IMR-90 (cell line): ENCODE measurements at regions not wholly inside any gene's neighbourhood (a gene's known extent, or its start where the extent isn't known, plus 50 kb on each side); places are given as distances from the start of the nearest gene placed in this dataset.
A peak's percentile ranks its signal among the peaks of the same experiment; 100 is the strongest.

Source experiments
- ATAC-seq: fragments of 200-7000 bp; cut with Tn5 transposase; 2 replicates; pipeline ENCODE4 v1.9.1; 2020; ENCODE audit warnings: low read depth, mild to moderate bottlenecking, moderate library complexity
- BruUV-seq: library from RNA; stranded (reverse); fragments of 400-500 nt; replicated peaks from 2 replicates; lab custom pipeline; 2021; lab: Mats Ljungman, UMichigan
- CTCF ChIA-PET: fragments of 300-600 bp; formaldehyde crosslinking; extraction: SDS; loops from one replicate; lab custom pipeline; 2021; ENCODE audit warnings: antibody characterized with exemption; lab: Yijun Ruan, JAX
- POLR2A ChIA-PET: fragments of 300-600 bp; sonication (Branson Sonifier 250); formaldehyde crosslinking; loops from one replicate; lab custom pipeline; 2022; ENCODE audit warnings: antibody characterized with exemption; ENCODE audit not compliant: unreplicated experiment; lab: Charles Lee
- DNase-seq: peaks from one replicate; pipeline ENCODE4 v3.0.0; 2013
- H2AFZ ChIP-seq: replicated peaks from 2 replicates; pipeline ENCODE3; 2013; ENCODE audit warnings: low read length, mild to moderate bottlenecking; ENCODE audit not compliant: poor library complexity
- H2AK5ac ChIP-seq: 2 replicates; pipeline ENCODE4 v1.6.1; 2013; ENCODE audit warnings: low read depth, low read length, inconsistent platforms
- H2AK9ac ChIP-seq: replicated peaks from 2 replicates; pipeline ENCODE3; 2013; ENCODE audit warnings: mild to moderate bottlenecking, low read depth, low read length, moderate library complexity; ENCODE audit not compliant: poor library complexity
- H2BK120ac ChIP-seq: 2 replicates; pipeline ENCODE4 v1.6.1; 2013; ENCODE audit warnings: low read depth, low read length, inconsistent platforms
- H2BK15ac ChIP-seq: 3 replicates; pipeline ENCODE4 v1.6.1; 2013; ENCODE audit warnings: low read depth, low read length, inconsistent platforms
- H2BK20ac ChIP-seq: 2 replicates; pipeline ENCODE4 v1.6.1; 2013; ENCODE audit warnings: low read depth, mild to moderate bottlenecking, inconsistent platforms, low read length, moderate library complexity
- H2BK5ac ChIP-seq: 2 replicates; pipeline ENCODE4 v1.6.1; 2013; ENCODE audit warnings: mild to moderate bottlenecking, low read depth, low read length, inconsistent platforms; ENCODE audit not compliant: poor library complexity, severe bottlenecking
- H3K14ac ChIP-seq: replicated peaks from 2 replicates; pipeline ENCODE4 v1.6.1; 2013; ENCODE audit warnings: low read depth, low read length, inconsistent platforms
- H3K18ac ChIP-seq: 2 replicates; pipeline ENCODE4 v1.6.1; 2013; ENCODE audit warnings: low read depth, low read length, control low read depth
- H3K23ac ChIP-seq: 2 replicates; pipeline ENCODE4 v1.6.1; 2013; ENCODE audit warnings: low read depth, low read length, inconsistent platforms
- H3K27ac ChIP-seq: 2 replicates; pipeline ENCODE4 v1.5.1; 2013; ENCODE audit warnings: mild to moderate bottlenecking, control low read depth, low read length; ENCODE audit not compliant: insufficient read depth
- H3K27me3 ChIP-seq: 2 replicates; pipeline ENCODE4 v1.6.1; 2013; ENCODE audit warnings: low read length; ENCODE audit not compliant: control insufficient read depth, insufficient read depth
- H3K36me3 ChIP-seq: 2 replicates; pipeline ENCODE4 v1.6.1; 2013; ENCODE audit warnings: low read length, mixed read lengths; ENCODE audit not compliant: control insufficient read depth, insufficient read depth
- H3K4ac ChIP-seq: 2 replicates; pipeline ENCODE4 v1.6.1; 2013; ENCODE audit warnings: low read depth, low read length, inconsistent platforms
- H3K4me1 ChIP-seq: 2 replicates; pipeline ENCODE4 v1.6.1; 2013; ENCODE audit warnings: low read length, mixed read lengths; ENCODE audit not compliant: control insufficient read depth, insufficient read depth
- H3K4me2 ChIP-seq: 2 replicates; pipeline ENCODE4 v1.6.1; 2013; ENCODE audit warnings: low read depth, mild to moderate bottlenecking, control low read depth, low read length, moderate library complexity
- H3K4me3 ChIP-seq: 2 replicates; pipeline ENCODE4 v1.5.1; 2013; ENCODE audit warnings: low read depth, mild to moderate bottlenecking, control low read depth, low read length, moderate library complexity; ENCODE audit not compliant: insufficient read depth
- H3K56ac ChIP-seq: 2 replicates; pipeline ENCODE4 v1.6.1; 2013; ENCODE audit warnings: low read length, inconsistent platforms; ENCODE audit not compliant: insufficient read depth; ENCODE audit errors: extremely low read depth
- H3K79me1 ChIP-seq, 2 experiments: 2 replicates each; pipeline ENCODE4 v1.6.1; 2013; ENCODE audit warnings: low read length in 2 of 2, inconsistent platforms in 1 of 2, low read depth in 1 of 2
- H3K9ac ChIP-seq: 2 replicates; pipeline ENCODE4 v1.6.1; 2013; ENCODE audit warnings: low read depth, low read length, control low read depth
- H3K9me1 ChIP-seq: 2 replicates; pipeline ENCODE4 v1.6.1; 2013; ENCODE audit warnings: low read length, inconsistent platforms; ENCODE audit not compliant: insufficient read depth
- H3K9me3 ChIP-seq: 2 replicates; pipeline ENCODE4 v1.6.1; 2013; ENCODE audit warnings: low read length; ENCODE audit not compliant: control insufficient read depth, insufficient read depth
- H4K20me1 ChIP-seq: 2 replicates; pipeline ENCODE4 v1.6.1; 2013; ENCODE audit warnings: low read length, inconsistent platforms; ENCODE audit not compliant: insufficient read depth
- H4K5ac ChIP-seq: 2 replicates; pipeline ENCODE4 v1.6.1; 2013; ENCODE audit warnings: mild to moderate bottlenecking, low read depth, low read length, control low read depth
- H4K8ac ChIP-seq, 2 experiments: 2 replicates each; pipeline ENCODE4 v1.6.1; 2013; ENCODE audit warnings: low read depth in 2 of 2, low read length in 2 of 2, control low read depth in 1 of 2, inconsistent platforms in 1 of 2
- H4K91ac ChIP-seq: 2 replicates; pipeline ENCODE4 v1.6.1; 2013; ENCODE audit warnings: low read depth, low read length, inconsistent platforms; ENCODE audit not compliant: insufficient read depth
- CTCF ChIP-seq: conservative IDR thresholded peaks from 2 replicates; pipeline ENCODE4 v1.5.1; 2012; ENCODE audit warnings: mild to moderate bottlenecking, low read depth, low read length, improper control_type of control experiment
- ELK1 ChIP-seq: fragments of 150-350 bp; IDR thresholded peaks from 2 replicates; pipeline ENCODE4 v1.6.1; 2016; ENCODE audit warnings: low read depth, mild to moderate bottlenecking, low read length, moderate library complexity, borderline replicate concordance
- SMC3 ChIP-seq: fragments of 150-350 bp; IDR thresholded peaks from 2 replicates; pipeline ENCODE4 v1.6.1; 2016; ENCODE audit warnings: low read depth, mild to moderate bottlenecking, antibody characterized with exemption, low read length, moderate library complexity
- WGBS, 2 experiments: methylation state at CpG; one replicate each; pipeline versions ENCODE4 v1.1.5 to v1.1.7; 2013; ENCODE audit warnings: missing lambda C conversion rate in 2 of 2; ENCODE audit not compliant: insufficient read length in 1 of 2; ENCODE audit errors: extremely low coverage in 2 of 2; 5-methylcytosine and 5-hydroxymethylcytosine counted together
- dilution Hi-C: fragments of 300-500 bp; cut with HindIII; formaldehyde crosslinking; loops from one replicate; pipeline ENCODE4 v1.14.3; 2018; ENCODE audit warnings: low sequenced_read_pairs; ENCODE audit not compliant: unreplicated experiment
- in situ Hi-C: fragments of 300-500 bp; cut with MboI; formaldehyde crosslinking; loops from 3 replicates; pipeline ENCODE4 v1.14.3; 2019; ENCODE audit warnings: low sequenced_read_pairs, inconsistent platforms, mixed read lengths
- intact Hi-C: fragments of 100-400 bp; cut with micrococcal nuclease; formaldehyde crosslinking; loops from 2 replicates; pipeline ENCODE4 v1.10.0; 2022
- TF ChIP-seq, protein P1 (sequence below): fragments of 150-350 bp; IDR thresholded peaks from 2 replicates; pipeline ENCODE4 v1.6.1; 2017; ENCODE audit warnings: mild to moderate bottlenecking, antibody characterized with exemption, low read length, low read depth

DNA sequence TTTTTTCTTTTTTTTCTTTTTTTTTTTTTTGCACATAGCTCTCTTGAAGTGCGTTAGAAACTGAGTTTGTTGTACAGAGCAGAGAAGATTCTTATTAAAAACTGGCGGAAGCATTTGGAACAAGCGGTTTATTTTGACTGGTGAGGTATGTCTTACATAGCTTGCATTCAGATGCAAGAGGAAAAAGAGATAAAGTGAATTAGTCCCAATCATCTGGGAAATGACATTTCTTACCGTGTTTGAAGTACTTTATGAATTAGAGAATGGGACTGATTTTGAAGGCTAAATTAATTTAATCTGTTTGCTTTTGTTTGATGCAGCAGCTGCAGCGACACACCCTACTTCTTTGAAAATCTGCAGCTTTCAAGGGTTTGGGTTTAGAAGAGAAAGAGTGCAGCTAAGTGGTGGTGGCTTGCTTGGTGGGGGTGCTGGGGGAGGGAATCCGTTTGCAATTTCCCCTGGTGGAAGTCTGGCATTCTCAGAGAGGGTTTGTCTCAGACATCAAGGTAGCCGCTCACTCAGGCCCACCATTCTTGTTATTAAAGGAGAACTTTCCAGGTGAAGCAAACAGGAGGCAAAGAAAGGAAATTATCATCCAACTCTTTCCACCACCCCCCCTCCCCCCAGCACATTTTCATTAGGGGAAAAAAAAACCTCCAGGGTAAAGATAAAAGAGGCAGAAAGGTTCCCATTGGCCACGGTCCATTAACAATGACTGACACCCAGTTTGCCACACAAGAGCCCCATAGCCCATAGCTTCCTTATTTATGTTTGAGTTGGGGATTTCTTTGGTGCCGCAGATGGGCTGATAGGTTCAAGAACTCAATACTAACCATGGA, 231.7 kb downstream of the SKIDA1 start:
- Histone ChIP-seq H3K14ac (peak overlapping the region; percentile 56; the same call in 1 of the 2 replicates), H3K4me1 (peaks cover 2% of the 10 kb centered on the region; the same call in 1 of the 2 replicates), H4K8ac (peak overlapping the region in 1 of 2 experiments; percentile 2; a peak in 3 of 4 replicates), H2AK9ac (no peak overlapping the region), H3K79me1 (no peaks in the 10 kb centered on the region), H2BK120ac (peak overlapping the region; percentile 77), H2AK5ac (0 out of 2 replicates have a peak overlapping the region, but pooled peaks have one; percentile 10), H4K5ac (no peak overlapping the region; the same call in 1 of the 2 replicates), H3K23ac (no peak overlapping the region), H3K27ac (peak overlapping the region; percentile 12; the same call in 1 of the 2 replicates), H3K18ac (no peak overlapping the region), H3K36me3 (no peaks in the 10 kb centered on the region), H3K4me2 (peak overlapping the region; percentile 33), H2BK5ac (peak overlapping the region; percentile 73), H2BK15ac (peak overlapping the region; percentile 51; the same call in 1 of the 3 replicates), H4K91ac (peak overlapping the region; percentile 61; the same call in 1 of the 2 replicates), H3K9me1 (no peaks in the 10 kb centered on the region), H3K4me3 (no peak overlapping the region), H2AFZ (no peak overlapping the region), H3K4ac (peak overlapping the region; percentile 34), H3K27me3 (no peaks in the 10 kb centered on the region), H2BK20ac (0 out of 2 replicates have a peak overlapping the region, but pooled peaks have one; percentile 6), H4K20me1 (no peaks in the 10 kb centered on the region), H3K9me3 (no peaks in the 10 kb centered on the region), H3K56ac (no peak overlapping the region; the same call in 1 of the 2 replicates), H3K9ac (peak overlapping the region; percentile 12; the same call in 1 of the 2 replicates)
- DNase-seq = no peak
- no TSS peak for BruUV-seq
- ChIA-PET POLR2A (interaction anchor here (0.6 kb wide), 1 partner anchor 513 kb away, joined by 3 read pairs; no protein-coding TSS in a partner anchor), CTCF (interaction anchor here (0.6 to 1.3 kb wide), 3 partner anchors 35 to 221 kb away, joined by 3 to 7 read pairs (median 3); no protein-coding TSS in a partner anchor)
- intact Hi-C loops (loop anchor here (2.0 to 5.0 kb wide), 3 partner anchors 21 to 439 kb away; no protein-coding TSS in a partner anchor), dilution Hi-C loops (no loop called here), in situ Hi-C loops (no loop called here)
- no peak; the same call in 1 of the 2 replicates for ATAC-seq
- TF ChIP-seq SMC3 (no peak), CTCF (no peak), ELK1 (no peak)
- TF ChIP-seq, protein P1, sequence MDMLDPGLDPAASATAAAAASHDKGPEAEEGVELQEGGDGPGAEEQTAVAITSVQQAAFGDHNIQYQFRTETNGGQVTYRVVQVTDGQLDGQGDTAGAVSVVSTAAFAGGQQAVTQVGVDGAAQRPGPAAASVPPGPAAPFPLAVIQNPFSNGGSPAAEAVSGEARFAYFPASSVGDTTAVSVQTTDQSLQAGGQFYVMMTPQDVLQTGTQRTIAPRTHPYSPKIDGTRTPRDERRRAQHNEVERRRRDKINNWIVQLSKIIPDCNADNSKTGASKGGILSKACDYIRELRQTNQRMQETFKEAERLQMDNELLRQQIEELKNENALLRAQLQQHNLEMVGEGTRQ = no peak
- WGBS, 2 experiments = 50% methylated on average over 2 of the region's 9 CpGs; no CpG with 5 or more reads in 1 of the 2 experiments
